NCI-H446 (cell line): ENCODE measurements at regions not wholly inside any gene's neighbourhood (a gene's known extent, or its start where the extent isn't known, plus 50 kb on each side); places are given as distances from the start of the nearest gene placed in this dataset.
"Not testable (repeated sequence)": the region's sequence is repeated elsewhere in the genome, so short reads cannot be mapped to it uniquely, and the experiment has no call there.

Experiments used
- DNase-seq, 2 experiments: peaks; one replicate each; lab custom pipeline; 2025; lab: John Stamatoyannopoulos, UW

DNA sequence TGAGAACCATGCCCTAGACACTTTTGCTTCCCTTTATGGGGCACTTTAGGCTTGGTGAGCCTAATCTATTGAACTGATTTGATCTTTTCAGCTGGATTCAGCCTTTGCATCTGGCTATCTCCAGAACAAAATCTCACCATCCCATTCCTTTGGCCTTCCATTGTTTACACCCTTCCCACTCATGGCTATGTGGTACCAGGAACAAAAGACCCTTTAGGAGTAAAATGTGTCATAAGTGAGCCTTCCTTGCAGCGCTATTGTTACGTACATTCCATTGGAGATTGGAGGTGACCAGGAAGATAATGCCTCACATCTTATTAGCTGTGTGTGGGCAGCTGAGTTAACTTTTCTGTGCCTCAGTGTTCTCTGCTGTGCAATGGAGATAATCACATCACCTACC is 188.4 kb downstream of the SATB1 start:
- DNase-seq = no peak

DNA sequence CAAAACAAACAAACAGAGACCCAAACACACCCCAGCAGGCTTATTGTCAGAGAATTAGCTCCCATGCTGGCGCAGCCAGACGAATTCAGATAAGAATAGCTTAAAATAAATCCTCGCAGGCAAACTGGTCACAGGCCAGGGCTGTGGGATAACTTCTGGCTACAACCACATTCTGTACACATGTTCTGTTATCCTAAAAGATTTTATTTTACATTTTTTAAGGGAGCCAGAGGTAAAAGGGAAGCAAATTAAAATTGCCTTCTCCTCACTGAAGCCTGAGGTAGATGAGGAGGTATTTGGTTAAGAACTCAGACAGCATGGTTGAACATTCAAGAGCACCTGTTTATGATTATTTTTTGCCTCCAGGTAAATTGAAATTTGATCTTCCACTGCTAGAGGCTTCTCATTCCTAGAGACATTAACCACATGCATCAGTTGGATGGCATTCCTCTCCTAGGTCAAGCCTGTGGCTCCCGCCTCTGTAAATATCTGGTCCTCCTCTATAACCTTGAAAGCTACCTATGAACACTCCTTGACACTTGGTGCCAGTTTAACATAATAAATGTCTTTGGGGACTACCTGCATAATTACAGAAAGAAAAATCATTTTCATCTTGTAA is 190.3 kb downstream of the SATB1 start:
- no peak for DNase-seq

DNA sequence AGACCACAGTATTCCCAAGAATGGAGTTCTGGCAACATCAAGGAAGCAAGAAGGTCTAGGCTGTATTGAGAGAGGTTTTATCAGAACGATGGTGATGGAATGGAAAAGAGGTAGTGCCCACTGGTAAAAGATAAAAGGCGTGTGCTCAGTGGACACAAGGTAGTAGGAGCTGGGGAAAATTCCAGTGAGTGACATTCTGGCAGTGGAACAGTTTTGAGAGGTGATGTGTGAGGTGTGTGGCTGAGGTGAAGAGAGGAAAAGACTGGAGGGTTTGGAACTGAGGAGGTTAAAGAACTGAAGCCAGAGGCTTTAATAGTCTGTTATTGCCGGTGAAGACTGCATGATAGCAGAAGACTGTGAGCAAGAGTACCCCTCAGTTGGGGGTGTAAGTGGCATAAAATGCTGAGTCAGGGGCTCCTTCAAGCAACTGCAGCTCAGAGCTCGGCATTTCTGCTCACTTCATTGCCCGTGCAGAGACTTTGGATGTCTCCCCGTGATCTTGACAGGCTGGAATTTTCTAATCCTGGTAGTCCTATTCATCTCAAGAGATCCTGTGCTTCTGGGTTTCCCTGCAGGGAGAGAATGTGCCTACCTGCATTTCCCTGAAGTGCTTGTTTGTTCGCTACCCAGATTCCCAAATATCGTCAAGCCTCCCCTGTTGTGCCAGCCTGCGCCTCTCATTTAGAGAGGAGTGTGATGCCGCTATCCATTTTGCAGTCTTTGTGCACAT is 191.0 kb downstream of the SATB1 start:
- DNase-seq = no peak

DNA sequence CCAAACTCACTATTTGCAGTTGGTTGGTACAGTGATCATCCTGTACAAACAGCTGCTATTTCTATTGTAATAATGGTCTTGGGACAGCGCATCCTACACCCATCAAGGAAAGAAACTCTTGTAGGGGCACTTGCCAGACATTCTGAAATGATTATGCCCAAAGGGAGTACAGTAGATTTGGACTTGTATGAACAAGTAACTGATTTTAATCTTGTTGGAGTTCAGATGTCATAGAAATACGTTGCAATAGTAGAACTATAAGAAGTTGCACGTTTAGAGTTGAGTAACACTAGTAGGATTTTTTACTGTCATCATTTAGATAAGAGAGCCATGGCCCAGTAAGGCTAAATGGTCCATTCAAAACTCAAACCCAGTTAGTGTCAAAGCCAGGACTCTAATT is 192.8 kb downstream of the SATB1 start:
- no peak for DNase-seq

DNA sequence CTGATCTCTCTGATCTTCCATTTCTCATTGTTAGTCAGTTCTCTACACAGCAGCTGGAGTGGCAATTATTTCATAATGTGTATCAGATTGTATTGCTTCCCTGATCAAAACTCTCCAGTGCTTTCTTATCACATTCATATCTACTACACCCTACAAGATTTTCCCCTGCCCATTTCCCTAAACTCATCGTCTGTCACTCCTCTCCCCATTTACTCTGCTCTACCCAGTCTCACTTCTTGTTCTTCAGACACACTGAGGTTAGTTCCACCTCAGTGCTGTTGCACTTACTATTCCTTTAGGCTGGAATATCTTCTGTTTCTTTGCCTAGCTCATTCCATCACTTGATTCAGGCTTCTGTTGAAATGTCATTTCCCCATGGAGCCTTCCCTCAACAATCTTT is 197.1 kb downstream of the SATB1 start:
- no peak for DNase-seq

DNA sequence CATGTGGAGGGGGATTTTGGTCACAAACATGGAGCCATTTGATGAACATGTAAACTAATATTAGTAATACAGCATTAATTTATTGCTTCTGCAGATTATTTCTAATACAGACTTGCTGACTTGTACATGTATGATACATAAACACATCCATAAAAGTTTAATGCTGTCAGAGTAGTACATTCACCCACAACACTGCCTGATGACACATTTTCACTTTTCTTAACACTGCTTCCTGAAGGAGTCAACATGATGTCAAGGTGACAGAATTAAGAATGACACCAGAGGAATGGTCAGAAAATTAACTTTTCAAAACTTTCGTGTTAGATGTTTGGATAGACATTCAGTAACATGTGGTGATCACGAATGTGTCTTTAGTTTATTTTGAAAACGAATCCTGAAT is 199.4 kb downstream of the SATB1 start:
- no peak for DNase-seq

DNA sequence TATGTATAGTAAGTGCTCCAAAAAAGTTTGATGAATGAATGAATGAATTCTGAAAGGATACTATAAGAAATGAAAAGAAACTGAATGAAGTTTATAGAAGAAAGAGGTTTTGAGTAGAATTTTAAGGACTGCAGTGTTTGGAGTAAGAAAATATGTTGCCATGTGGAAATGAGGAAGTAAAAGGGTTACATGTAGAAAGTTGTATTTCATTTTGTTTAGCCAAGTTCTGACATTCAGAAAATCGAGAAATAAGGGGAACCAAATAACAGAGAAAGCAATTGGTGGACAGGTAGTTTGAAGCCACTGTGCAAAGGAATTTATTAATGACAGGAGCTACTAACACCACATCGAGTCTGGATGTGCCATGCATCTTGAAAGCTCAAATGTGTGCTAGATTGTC is 200.7 kb downstream of the SATB1 start:
- DNase-seq = no peak

DNA sequence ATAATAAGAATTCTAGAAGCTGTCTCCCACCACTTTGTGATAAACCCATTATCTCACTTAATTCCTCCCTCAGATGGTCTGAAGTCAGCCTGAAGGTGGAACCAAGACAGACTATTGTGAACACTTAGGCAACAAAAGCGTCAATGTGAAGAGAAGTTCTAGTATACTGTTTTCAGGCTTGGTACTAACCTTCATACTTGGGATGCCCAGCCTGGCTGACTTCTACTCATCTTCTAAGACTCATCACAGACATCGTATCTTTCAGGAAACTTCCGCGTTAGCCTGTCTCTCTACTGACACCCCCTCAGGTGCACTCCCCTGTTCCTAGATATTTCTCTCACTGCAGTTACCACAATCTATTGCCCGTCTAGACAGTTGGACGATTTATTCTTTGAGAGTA is 201.2 kb downstream of the SATB1 start:
- DNase-seq = no peak

DNA sequence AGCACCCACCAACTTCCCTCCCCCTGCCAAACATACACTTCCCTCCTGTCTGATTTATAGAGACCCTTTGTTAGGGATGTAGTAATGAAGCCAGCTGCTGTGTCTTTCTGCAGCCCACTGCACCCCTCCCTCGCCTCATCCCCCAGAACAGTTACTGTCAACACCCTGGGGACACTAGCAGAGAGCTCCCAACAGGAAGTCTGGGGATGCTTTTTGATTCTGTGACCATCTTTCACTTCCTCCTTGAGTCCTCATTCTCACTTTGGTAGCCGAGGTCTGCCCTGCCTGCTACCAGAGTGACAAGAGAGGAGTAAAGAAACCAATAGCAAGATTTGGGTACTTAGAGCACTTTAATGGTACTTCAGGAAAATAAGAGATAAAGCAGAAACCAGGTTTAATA is 201.6 kb downstream of the SATB1 start:
- no peak for DNase-seq

DNA sequence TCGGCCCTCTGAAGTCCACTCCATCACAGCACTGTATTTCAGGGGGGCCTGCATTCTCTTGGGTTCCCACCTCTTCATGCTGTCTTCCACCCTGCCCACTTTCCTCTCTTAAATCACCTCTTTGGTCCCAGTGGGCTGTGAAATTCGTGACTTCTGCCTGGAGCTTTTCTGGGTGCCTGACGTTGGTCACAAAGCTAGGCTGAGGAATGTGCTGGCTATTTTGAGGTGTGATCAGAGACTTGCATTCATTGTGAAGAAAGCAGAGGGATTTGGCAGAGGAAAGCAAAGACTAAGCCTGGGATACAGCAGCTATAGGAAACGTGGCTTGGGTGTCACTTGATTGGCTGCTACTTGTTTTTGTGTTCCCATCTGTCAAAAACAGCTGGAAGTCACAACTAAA is 202.5 kb downstream of the SATB1 start:
- DNase-seq = no peak

DNA sequence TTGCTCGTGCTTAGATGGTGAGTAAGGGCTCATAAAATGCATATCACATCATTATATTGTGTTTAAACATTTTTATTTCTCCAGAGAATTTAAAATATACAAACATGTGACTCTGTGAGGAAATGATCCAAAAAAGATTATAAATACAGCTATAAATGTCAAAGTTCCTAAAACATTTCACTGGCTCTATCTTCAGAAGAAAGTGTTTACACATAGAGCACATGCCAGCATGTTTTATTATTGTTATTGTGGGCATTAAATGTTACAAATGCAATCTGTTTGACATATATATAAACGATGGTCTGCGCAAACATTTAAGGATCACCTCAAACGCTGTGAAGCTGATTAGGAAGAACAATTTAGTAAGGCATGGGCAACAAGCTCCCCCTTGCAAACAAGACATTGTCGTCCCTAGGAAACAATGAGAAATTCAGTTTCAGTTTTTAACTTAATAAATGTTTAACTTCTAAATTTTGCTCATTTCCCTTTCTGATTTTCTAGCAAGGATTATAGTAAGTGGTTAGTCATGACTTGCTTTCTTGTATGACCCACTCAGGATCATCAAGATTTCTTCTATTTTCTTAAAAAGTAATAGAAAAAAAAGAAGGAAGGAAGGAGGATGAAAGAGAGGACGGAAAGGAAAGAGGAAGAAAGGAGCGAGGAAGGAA is 207.5 kb downstream of the SATB1 start:
- DNase-seq = no peak

DNA sequence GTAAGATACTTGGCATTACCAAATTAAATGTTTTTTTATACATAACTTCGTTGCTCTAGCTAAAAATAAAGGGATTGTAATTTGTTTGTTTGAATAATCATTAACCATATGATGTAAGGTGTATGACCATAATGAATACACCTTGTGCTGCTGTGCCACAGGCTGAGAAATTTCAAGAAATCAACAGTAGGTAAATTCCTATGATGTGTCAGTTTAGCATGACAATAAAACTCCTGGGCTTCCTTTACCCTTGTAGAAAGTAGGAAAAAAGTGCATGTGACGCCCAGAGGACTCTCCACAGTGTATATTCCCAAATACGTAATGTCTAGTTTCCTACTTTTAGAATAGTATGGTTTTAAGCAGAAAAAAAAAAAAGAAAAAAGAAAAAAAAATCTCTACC is 208.1 kb downstream of the SATB1 start:
- DNase-seq = no peak

DNA sequence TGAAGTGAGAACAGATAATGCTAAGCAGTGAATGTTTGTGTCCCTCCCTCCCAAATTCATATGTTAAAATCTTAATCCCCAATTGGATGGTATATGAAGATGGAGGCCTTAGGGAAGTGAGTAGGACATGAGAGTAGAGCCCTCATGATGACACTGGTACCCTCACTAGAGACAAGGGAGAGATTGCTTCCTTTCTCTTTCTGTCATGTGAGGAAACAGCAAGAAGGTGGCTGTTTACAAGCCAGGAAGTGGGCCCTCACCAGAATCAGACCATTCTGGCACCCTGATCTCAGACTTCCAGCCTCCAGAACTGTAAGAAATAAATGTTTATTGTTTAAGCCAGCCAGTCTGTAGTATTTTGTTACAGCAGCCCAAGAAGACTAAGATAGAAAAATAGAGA is 209.5 kb downstream of the SATB1 start:
- no peak for DNase-seq

DNA sequence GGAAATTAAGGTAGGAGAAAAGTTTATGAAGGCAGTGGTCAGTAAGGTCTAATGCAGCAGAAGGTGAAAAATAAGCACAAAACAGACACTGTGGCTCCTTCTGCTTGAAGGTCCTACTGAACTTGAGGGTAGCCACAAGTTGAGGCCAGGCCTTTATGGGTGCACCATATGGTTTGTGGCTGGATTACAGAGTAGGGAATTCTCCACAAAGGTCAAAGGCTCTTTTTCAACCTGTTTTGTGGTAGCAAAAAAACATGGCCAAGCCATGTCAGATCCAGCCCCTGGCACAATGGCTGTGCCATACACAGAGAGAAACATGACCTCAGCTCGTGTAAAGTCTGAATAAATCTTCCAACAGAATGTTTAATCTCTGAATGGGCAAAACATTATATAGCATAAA is 214.0 kb downstream of the SATB1 start:
- no peak for DNase-seq

DNA sequence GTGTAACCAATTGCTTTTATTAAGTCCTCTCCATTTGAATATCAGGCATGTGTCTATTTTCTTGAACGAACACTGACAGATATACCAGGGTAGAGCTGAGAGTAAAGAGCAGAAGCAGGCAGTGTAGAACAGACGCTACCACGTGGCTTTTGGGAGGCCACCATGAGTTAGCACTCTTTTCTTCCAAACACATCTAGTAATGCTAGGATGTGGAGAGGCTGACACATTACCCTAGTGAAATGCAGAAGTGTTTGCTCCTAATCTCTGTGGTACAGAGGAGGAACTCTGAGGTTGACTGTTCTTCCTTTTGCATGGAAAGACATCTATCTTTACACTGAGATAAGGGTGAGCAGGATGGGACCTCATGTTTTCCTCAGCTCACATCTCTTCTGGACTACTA is 216.3 kb downstream of the SATB1 start:
- DNase-seq = no peak

DNA sequence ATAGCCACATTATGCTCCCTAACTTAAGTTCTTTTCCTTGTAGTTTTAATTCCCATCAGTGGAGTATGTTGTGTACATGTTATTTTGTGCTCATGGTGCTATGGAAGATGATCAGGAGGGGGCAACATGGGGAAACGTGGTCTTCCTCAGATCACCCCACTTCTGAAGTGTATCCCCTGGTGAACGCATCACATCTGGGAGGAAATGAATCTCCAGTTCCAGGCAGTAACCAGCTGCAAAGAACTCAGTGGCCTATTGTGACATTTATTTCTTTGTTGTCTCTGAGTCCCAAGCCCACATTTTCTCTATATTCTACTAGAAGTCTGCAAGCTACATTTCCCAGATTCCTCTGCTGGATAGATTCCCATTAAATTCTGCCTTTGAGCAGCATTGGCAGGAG is 217.0 kb downstream of the SATB1 start:
- no peak for DNase-seq

DNA sequence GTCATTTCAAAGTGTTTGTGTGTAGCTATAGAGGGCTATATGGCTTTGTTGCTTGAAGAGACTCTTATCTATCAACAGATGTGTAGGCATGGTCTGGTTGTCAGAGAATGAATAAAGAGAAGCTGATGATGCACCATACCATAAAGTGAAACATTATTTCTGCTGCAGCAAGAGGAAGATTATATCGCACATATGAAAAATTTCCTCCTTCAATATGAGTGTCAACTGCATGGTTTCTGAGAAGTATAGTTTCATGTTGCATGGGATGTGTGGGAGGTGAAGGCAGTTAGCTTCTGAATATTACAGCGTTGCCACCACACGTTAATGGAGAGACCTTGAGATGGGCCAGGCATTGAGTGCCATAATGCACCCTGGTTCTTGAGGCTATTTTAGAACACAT is 217.9 kb downstream of the SATB1 start:
- no peak for DNase-seq

DNA sequence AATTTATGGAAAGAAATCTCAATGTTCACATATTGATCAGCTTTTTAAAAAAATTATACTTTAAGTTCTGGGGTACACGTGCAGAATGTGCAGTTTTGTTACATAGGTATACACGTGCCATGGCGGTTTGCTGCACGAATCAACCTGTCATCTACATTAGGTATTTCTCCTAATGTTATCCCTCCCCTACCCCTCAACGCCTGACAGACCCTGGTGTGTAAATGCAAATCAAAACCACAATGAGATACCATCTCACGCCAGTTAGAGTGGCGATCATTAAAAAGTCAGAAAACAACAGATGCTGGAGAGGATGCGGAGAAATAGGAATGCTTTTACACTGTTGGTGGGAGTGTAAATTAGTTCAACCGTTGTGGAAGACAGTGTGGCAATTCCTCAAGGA is 219.4 kb downstream of the SATB1 start:
- DNase-seq = not testable (repeated sequence)

DNA sequence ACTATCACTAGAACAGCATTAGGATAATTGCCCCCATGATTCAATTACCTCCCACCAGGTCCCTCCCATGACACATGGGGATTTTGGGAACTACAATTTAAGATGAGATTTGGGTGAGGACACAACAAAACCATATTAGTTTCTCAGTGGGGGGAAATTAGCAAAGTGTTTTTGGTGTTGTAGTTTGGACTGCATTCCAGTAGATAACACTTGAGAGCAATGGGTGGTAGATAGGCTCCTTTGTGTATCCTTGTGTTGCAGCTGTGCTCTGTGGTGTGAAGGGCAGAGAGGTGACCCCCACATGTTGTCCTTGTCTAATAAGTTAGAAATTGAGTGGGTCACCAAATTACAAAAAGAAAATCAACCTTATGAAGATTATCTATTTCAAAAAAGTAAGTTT is 223.8 kb downstream of the SATB1 start:
- no peak for DNase-seq

DNA sequence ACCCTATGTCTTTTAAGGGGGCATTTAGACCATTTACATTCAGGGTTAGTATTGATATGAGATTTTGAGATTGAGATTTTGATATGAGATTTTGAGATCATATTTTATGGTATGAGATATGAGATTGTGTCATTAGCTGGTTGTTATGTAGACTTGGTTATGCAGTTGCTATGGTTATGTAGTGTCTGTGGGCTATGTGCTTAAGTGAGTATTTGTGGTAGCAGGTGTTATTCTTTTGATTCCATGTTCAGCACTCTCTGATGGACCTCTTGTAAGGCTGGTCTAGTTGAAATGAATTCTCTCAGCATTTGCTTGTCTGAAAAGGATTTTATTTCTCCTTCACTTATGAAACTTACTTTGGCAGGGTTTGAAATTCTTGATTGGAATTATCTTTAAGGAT is 225.4 kb downstream of the SATB1 start:
- no peak for DNase-seq

DNA sequence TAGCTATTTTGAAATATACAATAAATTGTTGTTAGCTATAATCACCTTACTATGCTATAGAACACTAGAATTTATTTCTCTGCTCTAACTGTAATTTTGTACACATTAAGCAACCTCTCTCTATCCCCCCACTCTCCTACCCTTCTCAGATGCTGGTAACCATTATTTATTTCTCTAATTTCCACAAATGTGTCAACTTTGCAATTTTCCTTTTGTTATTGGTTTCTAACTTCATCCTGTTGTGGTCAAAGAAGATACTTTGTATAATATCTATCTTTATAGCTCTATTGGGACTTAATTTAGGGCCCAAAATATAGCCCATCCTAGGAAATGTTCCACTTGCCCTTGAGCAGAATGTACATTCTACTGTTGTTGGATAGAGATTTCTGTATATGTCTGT is 229.3 kb downstream of the SATB1 start:
- no peak for DNase-seq

DNA sequence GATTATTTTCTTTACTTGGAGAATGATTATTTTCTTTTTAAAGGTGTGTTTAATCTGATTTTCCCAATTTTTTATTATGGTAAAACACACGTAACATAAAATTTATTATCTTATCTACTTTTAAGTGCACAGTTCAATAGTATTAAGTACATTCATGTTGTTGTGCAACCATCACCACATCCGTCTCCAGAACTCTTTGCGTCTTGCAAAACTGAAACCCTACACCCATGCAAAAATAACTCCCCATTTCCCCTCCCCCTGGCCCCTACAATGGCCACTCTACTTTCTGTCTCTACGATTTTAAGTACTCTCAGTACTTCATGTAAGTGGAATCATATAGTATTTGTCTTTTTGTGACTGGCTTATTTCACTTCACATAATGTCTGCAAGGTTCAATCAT is 230.7 kb downstream of the SATB1 start:
- DNase-seq = no peak

DNA sequence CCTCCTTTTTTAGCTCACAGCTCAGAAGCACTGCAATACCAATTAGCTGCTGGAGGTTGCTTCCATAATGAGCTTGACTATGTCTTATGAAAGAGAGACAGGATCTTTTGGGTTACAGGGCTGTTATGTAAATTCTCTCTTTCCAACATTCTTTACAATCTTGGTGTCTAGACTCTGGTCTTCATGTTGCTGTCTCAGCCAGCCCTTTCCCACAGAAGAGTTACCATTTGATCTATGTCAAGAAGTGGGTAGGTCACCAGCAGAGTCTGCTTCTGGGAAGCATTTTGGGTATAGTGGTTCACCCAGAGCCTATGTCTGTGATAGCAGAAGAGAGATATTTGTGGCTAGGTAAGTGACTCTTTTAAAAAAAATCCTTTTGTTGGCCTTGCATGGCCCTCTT is 234.5 kb downstream of the SATB1 start:
- DNase-seq = no peak
